Liver (tissue), 3 donors: ENCODE measurements at regions not wholly inside any gene's neighbourhood (a gene's known extent, or its start where the extent isn't known, plus 50 kb on each side); places are given as distances from the start of the nearest gene placed in this dataset.

Experiments used
- ATF3 ChIP-seq: IDR thresholded peaks from 2 replicates; pipeline ENCODE4 v1.6.1; 2016; ENCODE audit warnings: antibody characterized with exemption
- CTCF ChIP-seq: fragments of 150-350 bp; IDR thresholded peaks from 2 replicates; pipeline ENCODE4 v1.5.1; 2017; ENCODE audit warnings: improper control_type of control experiment, low read depth, low read length; ENCODE audit not compliant: missing input control
- EGR1 ChIP-seq, 2 donors: IDR thresholded peaks; 2 replicates each; pipeline ENCODE4 v1.6.1; 2016 to 2018; ENCODE audit warnings: antibody characterized with exemption in 2 of 2, low read depth in 2 of 2
- FOXA1 ChIP-seq: IDR thresholded peaks from 2 replicates; pipeline ENCODE4 v1.6.1; 2016; ENCODE audit warnings: antibody characterized with exemption
- GABPA ChIP-seq, 2 donors: IDR thresholded peaks in 1 of 2; conservative IDR thresholded peaks in 1 of 2; 2 replicates each; pipeline ENCODE4 v1.6.1; 2016; ENCODE audit warnings: antibody characterized with exemption in 2 of 2, mild to moderate bottlenecking in 1 of 2, moderate library complexity in 1 of 2
- HNF4A ChIP-seq, 2 donors: conservative IDR thresholded peaks; 2 replicates each; pipeline ENCODE4 v1.6.1; 2016; ENCODE audit warnings: antibody characterized with exemption in 2 of 2, mild to moderate bottlenecking in 2 of 2
- JUND ChIP-seq, 2 donors: IDR thresholded peaks; 2 replicates each; pipeline ENCODE4 v1.6.1; 2016; ENCODE audit warnings: antibody characterized with exemption in 2 of 2
- MAX ChIP-seq: IDR thresholded peaks from 2 replicates; pipeline ENCODE4 v1.6.1; 2016; ENCODE audit warnings: antibody characterized with exemption
- NR2F2 ChIP-seq: IDR thresholded peaks from 2 replicates; pipeline ENCODE4 v1.6.1; 2016; ENCODE audit warnings: antibody characterized with exemption
- RAD21 ChIP-seq, 2 donors: IDR thresholded peaks; 2 replicates each; pipeline ENCODE4 v1.6.1; 2016; ENCODE audit warnings: antibody characterized with exemption in 2 of 2, mild to moderate bottlenecking in 2 of 2
- REST ChIP-seq: IDR thresholded peaks from 2 replicates; pipeline ENCODE4 v1.6.1; 2016; ENCODE audit warnings: antibody characterized with exemption, mild to moderate bottlenecking
- SP1 ChIP-seq: IDR thresholded peaks from 2 replicates; pipeline ENCODE4 v1.6.1; 2018; ENCODE audit warnings: antibody characterized with exemption, mild to moderate bottlenecking
- YY1 ChIP-seq: IDR thresholded peaks from 2 replicates; pipeline ENCODE4 v1.6.1; 2016; ENCODE audit warnings: antibody characterized with exemption, mild to moderate bottlenecking
- ZBTB33 ChIP-seq: IDR thresholded peaks from 2 replicates; pipeline ENCODE4 v1.6.1; 2016; ENCODE audit warnings: antibody characterized with exemption
- donor health status: healthy.
- donor health status: healthy.

GRCh38 chr16:26901983-26902382, 164.7 kb upstream of the C16orf82 start:
- TF ChIP-seq RAD21 (IDR thresholded peaks at IDR 0.05) (no peak), REST (no peak), CTCF (no peak), ATF3 (no peak), GABPA (IDR thresholded peaks at IDR 0.05 in 1 of 2, conservative IDR thresholded peaks at IDR 0.05 in 1 of 2) (no peak), YY1 (no peak), HNF4A (conservative IDR thresholded peaks at IDR 0.05) (no peak), JUND (IDR thresholded peaks at IDR 0.05) (no peak), NR2F2 (no peak), MAX (no peak), EGR1 (IDR thresholded peaks at IDR 0.05; ENCODE audit: low read depth in 2 of 2) (no peak), FOXA1 (no peak), ZBTB33 (no peak), SP1 (no peak)
